Cerebellar cortex (tissue), 1 donor: ENCODE measurements at regions not wholly inside any gene's neighbourhood (a gene's known extent, or its start where the extent isn't known, plus 50 kb on each side); places are given as distances from the start of the nearest gene placed in this dataset.

Experiments used
- DNase-seq: peaks from one replicate; pipeline ENCODE4 v3.0.0-alpha.2; 2015; ENCODE audit warnings: low spot score

DNA sequence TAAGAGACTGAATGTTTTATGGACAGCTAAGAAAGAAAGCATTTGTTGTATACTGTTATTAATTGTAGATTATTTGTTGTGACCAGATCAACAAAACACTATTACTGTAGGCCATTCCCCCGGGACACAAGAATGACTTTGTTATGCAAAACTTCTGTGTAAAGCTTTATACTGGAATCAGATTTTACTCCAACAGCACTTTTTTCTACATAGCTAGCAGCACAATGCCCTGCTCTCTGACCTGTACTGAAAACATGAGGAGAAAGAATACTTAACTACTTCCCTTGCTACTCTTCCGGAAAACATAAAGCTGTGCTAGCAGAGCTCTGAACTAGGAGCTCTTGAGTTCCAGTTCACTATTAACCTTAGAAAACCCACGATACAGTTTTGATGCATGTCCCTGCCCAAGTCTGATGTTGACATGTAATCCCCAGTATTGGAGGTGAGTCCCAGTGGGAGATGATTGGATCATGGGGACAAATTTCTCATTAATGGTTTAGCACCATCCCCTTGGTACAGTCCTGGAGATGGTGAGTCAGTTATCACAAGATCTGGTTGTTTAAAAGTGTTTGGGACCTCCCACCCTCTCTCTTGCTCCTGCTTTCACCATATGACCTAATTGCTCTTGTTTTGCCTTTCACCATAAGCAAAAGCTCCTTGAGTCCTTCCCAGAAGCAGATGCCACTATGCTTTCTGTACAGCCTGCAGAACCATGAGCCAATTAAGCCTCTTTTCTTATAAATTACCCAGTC lies 601.1 kb upstream of the PIK3C3 start:
- DNase-seq, result no peak

- DNase-seq, result no peak
Measured at GRCh38 chr18:41351430-41351829, 603.6 kb upstream of the PIK3C3 start.

GRCh38 chr18:41347057-41347456 lies 608.0 kb upstream of the PIK3C3 start:
- DNase-seq, result no peak

- DNase-seq, result no peak
Measured at GRCh38 chr18:41343808-41344207, 611.2 kb upstream of the PIK3C3 start.

GRCh38 chr18:41338341-41338740 lies 616.7 kb upstream of the PIK3C3 start:
- no peak for DNase-seq

DNA sequence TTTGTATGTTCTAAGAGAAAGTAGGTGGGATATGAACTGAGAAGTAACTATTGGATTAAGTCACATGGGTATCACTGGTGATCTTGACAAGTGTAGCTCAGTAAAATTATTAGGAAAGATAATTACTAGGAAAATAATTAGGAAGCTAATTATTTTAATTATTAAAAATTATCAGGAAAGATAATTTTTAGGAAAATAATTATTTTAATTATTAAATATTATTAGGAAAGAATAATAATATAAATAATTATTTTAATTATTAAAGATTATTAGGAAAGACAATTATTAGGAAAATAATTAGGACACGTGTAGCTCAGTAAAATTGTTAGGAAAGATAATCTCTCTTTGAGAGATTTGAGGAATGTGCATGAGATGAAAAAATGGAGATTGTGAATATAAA lies 623.4 kb upstream of the PIK3C3 start:
- no peak for DNase-seq

- no peak for DNase-seq
Measured at GRCh38 chr18:41326311-41326710, 628.7 kb upstream of the PIK3C3 start.

- no peak for DNase-seq
Measured at GRCh38 chr18:41324934-41325333, 630.1 kb upstream of the PIK3C3 start.

DNA sequence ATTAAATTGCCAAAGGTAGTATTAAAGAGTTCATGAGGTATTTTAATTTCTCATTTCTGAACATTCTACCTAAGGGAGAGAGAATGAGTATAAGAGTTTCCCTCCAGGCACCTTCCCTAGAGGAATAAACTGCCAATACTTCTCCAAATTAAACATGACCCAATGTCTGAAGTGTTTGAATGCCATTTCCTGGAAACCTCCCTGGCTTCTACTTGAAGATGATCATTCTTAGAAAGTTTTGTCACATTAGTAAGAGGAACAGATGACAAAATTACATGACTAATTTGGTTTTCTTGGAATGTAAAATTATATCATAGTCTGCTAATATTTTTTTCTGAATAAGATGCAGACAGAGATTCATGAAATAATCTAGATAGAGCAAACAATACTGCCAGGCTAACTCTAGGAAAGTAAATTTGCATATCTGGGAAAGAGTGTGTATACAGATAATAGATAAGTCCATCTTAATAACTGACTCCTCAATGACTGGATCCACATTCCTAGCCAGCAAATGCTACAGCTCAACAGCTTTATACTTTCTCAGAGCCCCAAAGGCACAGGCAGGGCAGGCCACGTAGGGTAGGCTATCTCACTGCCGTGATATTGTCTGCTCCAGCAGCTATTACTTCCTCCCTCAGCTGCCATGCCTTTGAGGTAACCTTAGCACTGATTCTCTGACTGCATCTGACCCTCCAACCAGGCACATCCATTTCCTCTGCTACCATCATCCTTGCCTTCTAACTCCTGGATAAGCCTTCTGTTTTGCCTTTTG lies 630.8 kb upstream of the PIK3C3 start:
- no peak for DNase-seq

DNA sequence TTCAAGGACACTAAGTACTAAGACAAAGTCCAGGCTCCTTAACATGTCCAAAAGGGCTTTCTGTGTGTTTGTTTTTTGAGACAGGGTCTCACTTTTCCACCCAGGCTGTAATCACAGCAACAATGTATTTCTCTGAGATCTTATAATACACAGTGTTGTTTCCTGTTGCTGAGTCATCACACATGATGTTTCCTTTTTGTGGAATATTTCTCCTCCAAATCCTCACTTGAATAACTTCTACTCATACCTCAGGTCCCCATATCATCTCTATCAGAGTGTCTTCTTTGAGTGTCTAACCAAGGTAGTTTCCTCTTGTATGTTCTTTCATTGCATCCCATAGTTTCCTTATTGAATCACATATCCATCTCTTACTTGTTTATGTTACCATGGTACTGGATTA lies 632.0 kb upstream of the PIK3C3 start:
- no peak for DNase-seq

DNA sequence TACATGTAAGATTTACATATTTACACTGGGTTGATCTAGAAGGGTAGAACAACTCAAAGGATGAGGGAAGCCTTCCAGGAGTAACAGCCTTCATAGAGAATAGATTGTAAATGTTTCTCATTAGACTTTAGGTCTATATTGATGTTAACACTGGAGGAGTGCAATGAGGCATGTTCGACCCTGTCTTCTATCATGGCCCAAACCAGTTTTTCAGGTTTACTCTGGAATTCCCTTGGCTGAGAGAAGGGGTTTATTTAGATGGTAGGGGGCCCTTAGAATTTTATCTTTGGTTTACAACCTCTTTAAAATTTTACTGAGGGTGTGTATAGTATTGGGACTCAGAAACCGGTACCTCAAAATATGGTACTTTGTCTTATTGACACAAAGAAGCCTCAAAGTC lies 634.9 kb upstream of the PIK3C3 start:
- no peak for DNase-seq

- DNase-seq, result no peak
Measured at GRCh38 chr18:41315134-41315533, 639.9 kb upstream of the PIK3C3 start.

DNA sequence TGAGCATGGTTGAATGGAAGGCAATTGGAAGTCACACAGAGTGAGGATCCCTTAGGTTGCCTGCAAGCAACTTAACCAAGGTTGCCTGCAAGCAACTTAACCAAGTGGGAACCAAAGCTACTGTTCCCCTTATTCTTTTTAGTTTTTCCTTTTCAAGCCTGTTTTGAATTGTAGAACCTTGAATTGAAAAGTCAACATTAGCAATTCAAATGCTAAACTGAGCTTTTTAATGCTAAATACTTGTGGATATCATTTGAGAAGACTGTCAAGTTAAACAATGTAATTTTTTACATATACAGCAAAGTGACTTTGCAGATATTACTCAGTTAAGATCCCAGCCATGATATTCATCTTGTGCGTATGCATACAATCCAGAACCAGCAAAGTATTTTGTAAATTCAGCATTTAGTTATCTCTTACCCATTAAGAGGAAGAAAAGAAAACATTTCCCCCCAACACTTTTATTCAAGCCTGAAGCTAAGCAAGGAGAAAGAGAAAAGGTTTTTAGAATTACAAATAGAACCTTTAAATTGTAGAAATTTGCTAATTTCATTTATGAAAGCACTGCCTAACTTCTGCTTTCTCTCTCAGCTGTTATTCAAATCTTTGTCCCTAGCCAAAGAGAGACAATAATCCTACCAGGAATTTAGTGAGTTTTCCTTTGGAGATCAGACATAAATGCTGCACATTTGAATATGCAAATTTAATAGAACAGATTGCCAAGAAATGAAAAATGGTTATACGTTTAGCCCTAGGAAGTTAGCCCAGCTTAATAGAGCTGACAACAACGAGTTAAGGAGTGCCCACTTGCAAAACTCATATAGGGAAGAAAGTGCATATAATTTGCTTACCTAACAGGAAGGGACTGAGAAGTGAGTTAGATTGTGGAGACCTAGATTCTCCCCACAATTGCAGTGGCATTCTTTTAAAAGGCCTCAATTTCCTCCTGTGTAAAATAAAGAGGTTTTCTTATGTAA lies 643.2 kb upstream of the PIK3C3 start:
- no peak for DNase-seq

DNA sequence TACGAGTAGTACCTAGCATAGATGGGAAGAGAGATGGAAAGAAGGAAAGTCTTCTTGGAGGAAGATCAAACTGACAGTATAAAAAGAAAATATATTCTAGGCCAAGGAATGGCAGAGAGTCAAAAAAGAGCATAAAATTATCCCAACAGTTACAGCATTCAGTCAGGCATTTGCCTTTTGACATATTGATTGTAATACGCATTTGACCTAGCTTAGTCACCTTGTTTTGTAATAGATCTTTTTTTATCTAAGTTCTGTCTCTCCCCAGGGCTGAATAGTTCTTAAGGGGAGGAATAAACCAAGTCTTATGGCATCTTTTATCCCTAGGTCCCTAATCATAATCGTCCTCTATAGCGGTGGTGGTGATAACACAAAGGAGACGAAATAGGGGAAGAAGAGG lies 657.3 kb upstream of the PIK3C3 start:
- no peak for DNase-seq

- no peak for DNase-seq
Measured at GRCh38 chr18:41269294-41269693, 685.7 kb upstream of the PIK3C3 start.

GRCh38 chr18:41268271-41268670 lies 686.8 kb upstream of the PIK3C3 start:
- no peak for DNase-seq

- no peak for DNase-seq
Measured at GRCh38 chr18:41266616-41267015, 688.4 kb upstream of the PIK3C3 start.

GRCh38 chr18:41266204-41266603 lies 688.8 kb upstream of the PIK3C3 start:
- DNase-seq, result no peak

DNA sequence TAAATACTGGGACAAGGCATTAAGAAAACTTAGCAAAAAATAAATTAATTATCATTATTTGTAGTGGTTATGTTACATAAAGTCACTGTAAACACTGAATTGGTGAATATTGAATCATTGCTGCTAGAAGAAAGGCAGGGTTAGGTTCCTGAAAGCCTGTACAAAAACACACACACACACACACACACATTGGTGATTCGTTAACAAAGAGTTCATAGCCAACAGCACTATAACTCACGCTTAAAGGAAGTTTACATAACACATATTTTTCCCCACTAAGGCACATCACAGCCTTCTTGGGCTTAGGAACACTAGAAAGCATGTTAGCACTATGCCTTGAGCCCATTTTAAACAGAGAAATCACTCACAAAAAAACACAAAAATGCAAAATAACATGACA lies 690.0 kb upstream of the PIK3C3 start:
- no peak for DNase-seq

- DNase-seq, result no peak
Measured at GRCh38 chr18:41263956-41264355, 691.1 kb upstream of the PIK3C3 start.

DNA sequence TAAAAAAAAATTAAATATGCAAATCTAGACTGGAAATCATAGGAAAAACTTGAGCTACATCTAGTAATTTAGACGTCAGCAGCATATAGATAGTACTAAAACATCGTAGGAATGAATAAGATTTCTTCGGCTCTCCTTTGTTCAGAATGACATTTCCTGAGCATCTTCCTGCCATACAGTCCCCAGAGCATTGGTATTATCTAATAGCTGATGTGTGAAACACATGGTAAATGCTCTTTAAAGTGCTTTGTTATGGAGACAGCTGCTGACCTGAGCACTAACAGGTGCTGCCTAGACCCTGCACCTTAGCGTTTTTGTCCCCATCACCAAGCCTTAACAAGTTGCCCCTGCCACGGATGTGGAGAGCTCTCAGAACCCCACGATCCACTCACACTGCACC lies 692.3 kb upstream of the PIK3C3 start:
- no peak for DNase-seq

DNA sequence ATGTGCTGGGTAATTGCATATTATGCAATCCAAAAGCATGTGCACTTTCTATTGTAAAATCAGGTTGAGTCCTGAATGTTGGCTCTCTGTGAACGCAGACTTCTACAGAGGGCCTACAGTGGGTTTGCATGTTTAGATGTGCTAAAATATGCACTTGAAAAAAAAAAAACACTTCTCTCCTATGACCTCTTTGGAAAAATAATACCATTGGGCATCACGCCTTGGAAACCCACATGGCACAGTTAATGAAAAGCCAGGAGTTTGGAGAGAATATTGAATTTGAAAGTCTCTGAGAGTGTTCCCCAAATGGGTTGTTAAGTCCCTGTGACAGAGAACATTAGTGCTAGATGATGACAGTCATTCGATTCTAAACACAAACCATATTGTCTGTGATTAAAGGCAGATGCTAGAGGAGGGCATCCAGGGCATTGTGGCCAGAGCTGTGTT lies 710.4 kb upstream of the PIK3C3 start:
- no peak for DNase-seq
